OCI-LY7 (cell line): ENCODE measurements at regions not wholly inside any gene's neighbourhood (a gene's known extent, or its start where the extent isn't known, plus 50 kb on each side); places are given as distances from the start of the nearest gene placed in this dataset.

Experiments used
- CTCF ChIP-seq: fragments of 200-600 bp; sonication (generic); conservative IDR thresholded peaks from 2 replicates; pipeline ENCODE4 v1.5.1; 2014; ENCODE audit warnings: mild to moderate bottlenecking, antibody characterized with exemption, low read length, moderate library complexity, mixed read lengths
- EZH2phosphoT487 ChIP-seq: fragments of 200-600 bp; sonication (generic); IDR thresholded peaks from 2 replicates; pipeline ENCODE4 v1.6.1; 2018; ENCODE audit warnings: low read depth, borderline replicate concordance, mild to moderate bottlenecking, mixed run types, antibody characterized with exemption, low read length, moderate library complexity, mixed read lengths

DNA sequence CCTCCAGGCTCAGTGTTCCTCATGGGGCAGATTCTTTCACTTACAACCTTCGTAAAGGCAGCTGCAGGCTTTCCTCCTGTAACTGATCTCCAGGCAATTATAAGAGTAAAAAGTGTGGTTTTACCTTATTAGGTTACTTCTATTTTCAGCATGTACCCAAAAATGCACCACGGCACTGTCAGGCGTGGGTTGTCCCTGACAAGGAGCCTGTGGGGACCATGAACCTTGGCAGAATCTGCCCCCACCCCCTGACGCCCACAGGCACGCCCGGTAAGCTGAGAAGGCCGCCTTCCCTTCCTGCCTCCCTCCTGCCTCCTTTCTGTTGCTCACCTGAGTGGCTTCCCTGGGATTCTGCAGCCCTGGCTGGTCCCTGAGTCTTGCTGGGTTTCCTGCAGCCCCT lies 1383.3 kb downstream of the TBC1D22A start:
- TF ChIP-seq CTCF (no peak), EZH2phosphoT487 (no peak)
